Fibroblast of skin of abdomen (primary cell): ENCODE measurements at regions not wholly inside any gene's neighbourhood (a gene's known extent, or its start where the extent isn't known, plus 50 kb on each side); places are given as distances from the start of the nearest gene placed in this dataset.

Source experiments
- DNase-seq: peaks from one replicate; pipeline ENCODE4 v3.0.0-alpha.2; 2013

- DNase-seq: no peak
Measured at GRCh38 chr4:100130964-100131363, 59.3 kb downstream of the DDIT4L start.

- DNase-seq: no peak
Measured at GRCh38 chr4:100130491-100130890, 59.8 kb downstream of the DDIT4L start.

GRCh38 chr4:100129774-100130173, 60.5 kb downstream of the DDIT4L start:
- DNase-seq: no peak

GRCh38 chr4:100128338-100128737, 61.9 kb downstream of the DDIT4L start:
- DNase-seq: no peak

GRCh38 chr4:100124715-100125114, 65.6 kb downstream of the DDIT4L start:
- no peak for DNase-seq

- DNase-seq: no peak
Measured at GRCh38 chr4:100118181-100118580, 72.1 kb downstream of the DDIT4L start.

GRCh38 chr4:100117750-100118149, 72.5 kb downstream of the DDIT4L start:
- peak; percentile 12 for DNase-seq

GRCh38 chr4:100114909-100115308, 75.4 kb downstream of the DDIT4L start:
- DNase-seq: no peak

GRCh38 chr4:100113732-100114131, 76.5 kb downstream of the DDIT4L start:
- DNase-seq: no peak

- no peak for DNase-seq
Measured at GRCh38 chr4:100113096-100113495, 77.2 kb downstream of the DDIT4L start.

GRCh38 chr4:100109921-100110320, 80.3 kb downstream of the DDIT4L start:
- DNase-seq: no peak

- no peak for DNase-seq
Measured at GRCh38 chr4:100108869-100109268, 81.4 kb downstream of the DDIT4L start.

- DNase-seq: no peak
Measured at GRCh38 chr4:100106982-100107381, 83.3 kb downstream of the DDIT4L start.

- DNase-seq: no peak
Measured at GRCh38 chr4:100103671-100104070, 86.6 kb downstream of the DDIT4L start.

- DNase-seq: no peak
Measured at GRCh38 chr4:100100985-100101384, 89.3 kb downstream of the DDIT4L start.

- DNase-seq: no peak
Measured at GRCh38 chr4:100099746-100100145, 90.5 kb downstream of the DDIT4L start.

- no peak for DNase-seq
Measured at GRCh38 chr4:100098681-100099080, 91.6 kb downstream of the DDIT4L start.

- no peak for DNase-seq
Measured at GRCh38 chr4:100098011-100098545, 92.2 kb downstream of the DDIT4L start.

GRCh38 chr4:100095729-100096595, 94.3 kb downstream of the DDIT4L start:
- DNase-seq: peak; percentile 73

GRCh38 chr4:100093091-100093866, 97.0 kb downstream of the DDIT4L start:
- peak; percentile 80 for DNase-seq

GRCh38 chr4:100087743-100088142, 102.5 kb downstream of the DDIT4L start:
- no peak for DNase-seq

- DNase-seq: peak; percentile 21
Measured at GRCh38 chr4:100086766-100087431, 103.4 kb downstream of the DDIT4L start.

GRCh38 chr4:100084892-100085291, 105.4 kb downstream of the DDIT4L start:
- DNase-seq: no peak
